Peyer's patch (tissue), 4 donors: ENCODE measurements at regions not wholly inside any gene's neighbourhood (a gene's known extent, or its start where the extent isn't known, plus 50 kb on each side); places are given as distances from the start of the nearest gene placed in this dataset.

ENCODE experiments used
- DNase-seq, 3 donors: peaks; one replicate each; pipeline ENCODE4 v3.0.0-alpha.2; 2017 to 2019
- H3K27ac ChIP-seq, 4 donors: fragments of 200-600 bp; sonication (generic); one replicate each; pipeline ENCODE4 v1.5.1; 2016 to 2019
- H3K27me3 ChIP-seq, 2 donors: fragments of 200-600 bp; sonication (generic); one replicate each; pipeline ENCODE4 v1.5.1; 2019
- H3K36me3 ChIP-seq, 3 donors: fragments of 200-600 bp; sonication (generic); one replicate each; pipeline ENCODE4 v1.5.1; 2016 to 2019
- H3K4me1 ChIP-seq, 4 donors: fragments of 200-600 bp; sonication (generic); one replicate each; pipeline ENCODE4 v1.5.1; 2016 to 2019
- H3K4me3 ChIP-seq, 4 donors: fragments of 200-600 bp; sonication (generic); 1 replicate in 3 of 4; 2 replicates in 1 of 4; pipeline ENCODE4 v1.5.1; 2016 to 2019; ENCODE audit warnings: mild to moderate bottlenecking in 1 of 4
- H3K9me3 ChIP-seq, 4 donors: fragments of 200-600 bp; sonication (generic); one replicate each; pipeline ENCODE4 v1.5.1; 2016 to 2019; ENCODE audit warnings: mild to moderate bottlenecking in 1 of 4
- POLR2A ChIP-seq, 2 donors: fragments of 450-650 bp; IDR thresholded peaks; one replicate each; pipeline ENCODE4 v1.5.1; 2017; ENCODE audit warnings: antibody characterized with exemption in 2 of 2, mild to moderate bottlenecking in 2 of 2, moderate library complexity in 2 of 2
- small RNA-seq, 2 donors: library from RNA; depleted of rRNA; stranded (forward); fragments of <200 nt; gene quantifications; one replicate each; pipeline ENCODE3, GENCODE V24; 2016
- TF ChIP-seq, protein P1 (sequence below), 6 experiments: fragments of 450-650 bp in 4 of 6; fragments of 200-600 bp in 2 of 6; sonication (generic) in 1 of 6; IDR thresholded peaks; one replicate each; pipeline ENCODE4 v1.5.1; 2017 to 2019; ENCODE audit warnings: antibody characterized with exemption in 6 of 6, mild to moderate bottlenecking in 3 of 6, moderate library complexity in 1 of 6

DNA sequence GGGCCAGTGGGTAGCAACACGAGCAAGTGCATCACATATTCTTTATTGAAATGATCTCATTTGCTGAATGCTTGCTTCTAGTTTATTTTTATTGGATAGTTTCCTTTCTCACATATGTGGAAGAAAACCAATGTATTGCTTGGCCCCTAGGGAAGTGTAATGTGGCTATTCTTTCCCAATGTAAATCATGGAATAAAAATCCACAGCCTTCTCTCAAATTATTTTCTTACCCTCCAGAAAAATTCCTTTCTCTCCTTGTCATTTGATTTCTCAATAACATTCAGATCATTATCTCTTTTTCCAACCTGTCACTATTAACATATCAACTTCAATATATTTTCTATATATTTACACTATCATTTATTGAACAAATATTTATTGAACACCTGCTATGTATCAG is 51.9 kb upstream of the PTPRK start:
- Histone ChIP-seq H3K4me3 (no peak overlapping the region), H3K27ac (no peak overlapping the region), H3K9me3 (no peaks in the 10 kb centered on the region), H3K36me3 (no peaks in the 10 kb centered on the region), H3K27me3 (no peaks in the 10 kb centered on the region), H3K4me1 (no peaks in the 10 kb centered on the region)
- TF ChIP-seq, protein P1, sequence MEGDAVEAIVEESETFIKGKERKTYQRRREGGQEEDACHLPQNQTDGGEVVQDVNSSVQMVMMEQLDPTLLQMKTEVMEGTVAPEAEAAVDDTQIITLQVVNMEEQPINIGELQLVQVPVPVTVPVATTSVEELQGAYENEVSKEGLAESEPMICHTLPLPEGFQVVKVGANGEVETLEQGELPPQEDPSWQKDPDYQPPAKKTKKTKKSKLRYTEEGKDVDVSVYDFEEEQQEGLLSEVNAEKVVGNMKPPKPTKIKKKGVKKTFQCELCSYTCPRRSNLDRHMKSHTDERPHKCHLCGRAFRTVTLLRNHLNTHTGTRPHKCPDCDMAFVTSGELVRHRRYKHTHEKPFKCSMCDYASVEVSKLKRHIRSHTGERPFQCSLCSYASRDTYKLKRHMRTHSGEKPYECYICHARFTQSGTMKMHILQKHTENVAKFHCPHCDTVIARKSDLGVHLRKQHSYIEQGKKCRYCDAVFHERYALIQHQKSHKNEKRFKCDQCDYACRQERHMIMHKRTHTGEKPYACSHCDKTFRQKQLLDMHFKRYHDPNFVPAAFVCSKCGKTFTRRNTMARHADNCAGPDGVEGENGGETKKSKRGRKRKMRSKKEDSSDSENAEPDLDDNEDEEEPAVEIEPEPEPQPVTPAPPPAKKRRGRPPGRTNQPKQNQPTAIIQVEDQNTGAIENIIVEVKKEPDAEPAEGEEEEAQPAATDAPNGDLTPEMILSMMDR (IDR thresholded peaks at IDR 0.05): no peak
- TF ChIP-seq POLR2A (IDR thresholded peaks at IDR 0.05): no peak
- no peak for DNase-seq

GRCh38 chr6:128570680-128571063 is 50.3 kb upstream of the PTPRK start:
- Histone ChIP-seq H3K27ac (no peak overlapping the region), H3K4me1 (no peaks in the 10 kb centered on the region), H3K4me3 (no peak overlapping the region), H3K9me3 (no peaks in the 10 kb centered on the region), H3K36me3 (no peaks in the 10 kb centered on the region), H3K27me3 (no peaks in the 10 kb centered on the region)
- DNase-seq: no peak
- TF ChIP-seq, protein P1 (IDR thresholded peaks at IDR 0.05): no peak
- TF ChIP-seq POLR2A (IDR thresholded peaks at IDR 0.05): no peak

- Histone ChIP-seq H3K36me3 (no peaks in the 10 kb centered on the region), H3K27me3 (no peaks in the 10 kb centered on the region), H3K9me3 (no peaks in the 10 kb centered on the region), H3K4me1 (no peaks in the 10 kb centered on the region), H3K27ac (no peak overlapping the region), H3K4me3 (no peak overlapping the region)
- TF ChIP-seq, protein P1 (IDR thresholded peaks at IDR 0.05): no peak
- no peak for TF ChIP-seq POLR2A (IDR thresholded peaks at IDR 0.05)
- DNase-seq: no peak
These were observed 49.6 kb upstream of the PTPRK start for GRCh38 chr6:128569732-128570679.

Small RNA genes lying in the stretch of these regions (small RNA-seq; reads per million reads assigned to genes)
- 0 reads per million in 2 donors for gene RF00019
